IPS DF 4.7 (cell line): ENCODE measurements at regions not wholly inside any gene's neighbourhood (a gene's known extent, or its start where the extent isn't known, plus 50 kb on each side); places are given as distances from the start of the nearest gene placed in this dataset.

Experiments used
- DNase-seq: peaks from one replicate; pipeline ENCODE4 v3.0.0-alpha.2; 2013; ENCODE audit warnings: low spot score; ENCODE audit errors: extremely low read depth

DNA sequence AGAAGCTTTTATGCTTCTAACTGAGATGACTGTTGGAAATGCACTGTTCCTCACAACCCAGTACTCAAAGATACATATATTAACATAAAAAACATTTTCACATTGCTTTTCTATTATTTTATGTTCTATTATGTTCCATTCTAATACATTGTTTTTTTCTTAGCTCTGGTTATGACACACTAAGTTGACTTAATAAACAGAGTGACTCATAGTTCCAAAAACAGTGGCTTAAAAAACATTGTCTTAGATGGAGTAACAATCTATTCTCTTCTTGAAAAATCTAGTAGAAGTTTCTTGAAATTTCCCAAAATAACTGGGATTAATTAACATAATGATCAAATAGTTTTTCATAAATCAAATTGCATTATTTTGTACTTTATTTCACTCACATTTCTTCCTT is 328.2 kb upstream of the LRATD1 start:
- no peak for DNase-seq

DNA sequence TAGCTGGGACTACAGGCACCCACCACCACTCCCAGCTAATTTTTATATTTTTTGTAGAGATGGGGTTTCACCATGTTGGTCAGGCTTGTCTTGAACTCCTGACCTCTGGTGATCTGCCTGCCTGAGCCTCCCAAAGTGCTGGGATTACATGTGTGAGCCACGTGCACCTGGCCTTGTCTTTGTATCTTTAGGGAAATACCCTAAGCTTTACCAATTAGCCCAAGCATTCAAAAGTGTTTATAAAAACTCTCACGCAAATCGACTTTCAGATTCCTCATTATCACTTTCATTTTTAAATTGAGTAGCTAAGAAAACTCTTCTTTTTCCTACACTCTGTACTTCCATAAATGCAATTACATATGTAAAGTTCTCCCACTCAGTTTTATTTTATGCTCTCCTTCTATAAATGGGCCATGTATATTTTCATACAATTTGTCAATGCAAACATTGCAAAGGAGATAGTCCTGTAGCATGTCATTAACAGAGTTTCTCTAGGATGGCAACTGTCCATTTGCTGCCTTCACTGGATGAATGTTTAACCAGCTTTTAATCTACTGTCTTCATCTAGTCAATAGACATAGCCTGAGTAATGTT is 326.2 kb upstream of the LRATD1 start:
- DNase-seq, result no peak

DNA sequence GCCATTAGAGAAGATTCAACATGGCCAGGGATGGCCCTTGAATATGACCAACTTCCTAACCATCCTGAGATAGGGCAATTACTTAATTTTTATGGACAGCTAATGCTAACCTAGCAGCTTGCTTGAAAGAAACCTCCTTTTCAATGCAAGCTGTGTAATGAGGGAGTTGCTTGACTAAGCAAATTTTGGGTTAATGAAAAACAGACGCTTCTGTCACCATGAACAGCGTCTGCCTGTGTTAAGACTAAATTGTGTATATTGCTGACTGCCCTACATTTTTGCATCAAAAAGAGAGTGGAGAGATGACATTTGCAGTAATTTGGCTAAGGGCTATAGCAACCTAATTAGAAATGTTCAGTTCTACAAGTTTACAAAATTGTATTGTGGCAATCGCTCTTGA is 319.2 kb upstream of the LRATD1 start:
- no peak for DNase-seq

DNA sequence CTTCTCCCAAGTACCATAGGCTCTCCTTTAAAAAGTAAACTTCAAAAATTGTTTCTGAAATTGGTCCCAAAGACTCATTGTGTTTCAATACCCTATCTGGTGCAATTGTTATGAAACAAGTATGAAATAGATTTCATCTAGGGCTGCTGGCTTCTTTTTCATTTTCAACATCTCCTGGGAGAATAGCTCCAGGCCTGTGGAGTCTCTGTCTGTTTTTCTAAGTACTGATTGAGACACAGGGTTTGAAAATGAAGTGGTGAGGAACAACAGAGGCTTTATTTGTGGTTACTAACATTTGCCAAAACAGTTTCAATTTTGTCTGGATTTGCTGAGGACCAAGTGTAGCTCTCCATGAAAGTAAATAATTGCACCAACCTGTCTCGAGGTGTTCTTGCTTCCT is 315.9 kb upstream of the LRATD1 start:
- no peak for DNase-seq

DNA sequence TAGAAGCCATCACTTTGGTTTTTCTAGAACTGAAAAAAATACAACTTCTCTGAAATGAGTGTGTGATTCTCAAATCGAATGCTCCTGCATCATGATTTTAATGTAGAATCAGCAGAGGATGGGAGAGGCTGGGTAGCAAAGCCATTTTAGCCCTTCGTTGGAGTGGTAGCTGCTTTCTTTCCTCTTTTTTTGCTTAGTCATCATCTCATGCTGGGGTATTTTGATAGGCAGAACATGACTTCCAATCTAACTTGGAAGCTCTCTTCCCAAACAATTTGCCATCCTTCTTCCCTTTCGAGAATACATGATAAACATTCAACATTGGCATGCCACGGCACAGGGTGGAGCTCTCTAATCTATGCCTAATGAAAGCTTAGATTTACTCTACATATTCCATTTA is 311.2 kb upstream of the LRATD1 start:
- no peak for DNase-seq

DNA sequence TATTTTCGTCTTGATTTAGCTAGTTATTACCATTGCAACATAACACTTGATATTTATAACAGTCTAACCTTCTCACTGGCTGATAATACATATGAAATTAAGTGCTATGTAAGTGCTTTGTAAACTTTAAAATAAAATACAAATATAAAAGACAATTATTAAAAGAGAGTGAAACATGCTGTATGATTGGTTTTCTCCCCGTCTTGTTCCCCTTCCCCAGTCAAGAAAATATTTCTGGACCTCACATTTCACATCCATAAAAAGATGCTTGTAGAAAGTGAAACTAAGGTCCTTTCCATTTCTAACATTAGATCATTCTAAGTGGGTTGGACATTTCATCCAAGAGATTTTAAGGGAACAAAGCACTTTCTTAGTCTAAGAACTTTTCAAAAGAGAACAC is 310.2 kb upstream of the LRATD1 start:
- DNase-seq, result no peak

DNA sequence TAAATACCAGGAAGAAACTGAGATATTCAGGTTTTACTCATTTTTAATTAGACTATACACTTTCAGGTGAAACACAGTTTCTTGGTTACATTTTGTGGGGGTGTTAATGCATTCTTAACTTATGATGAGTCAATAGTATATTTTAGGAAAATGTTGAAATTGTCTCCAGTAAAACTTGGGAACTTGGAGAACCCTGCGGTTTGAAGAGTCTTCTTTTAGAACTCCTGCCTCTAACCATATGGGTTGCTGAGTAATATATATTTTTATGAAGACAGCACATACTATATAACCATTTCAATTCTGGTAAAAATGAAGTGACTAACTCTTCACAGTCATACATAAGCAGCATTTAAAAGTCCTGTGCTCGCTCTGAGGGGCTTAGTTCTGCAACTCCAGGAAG is 308.2 kb upstream of the LRATD1 start:
- no peak for DNase-seq

DNA sequence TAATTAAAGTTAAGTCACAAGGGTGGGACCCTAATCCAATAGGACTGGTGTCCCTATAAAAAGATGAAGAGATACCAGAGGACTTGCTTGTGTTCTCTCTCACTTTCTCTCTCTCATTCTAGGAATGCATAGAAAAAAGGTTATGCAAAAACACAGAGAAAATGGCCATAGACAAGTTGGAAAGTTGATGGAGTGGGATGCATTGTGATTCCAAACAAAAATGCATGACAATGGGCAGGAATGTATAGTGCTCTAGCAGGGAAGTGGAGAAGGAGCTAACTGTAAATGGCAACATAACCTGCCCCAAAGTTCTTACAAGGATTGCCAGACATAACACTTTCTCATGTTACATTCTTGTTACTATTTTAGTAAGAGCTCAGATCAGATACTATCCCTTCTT is 301.6 kb upstream of the LRATD1 start:
- peak; percentile 30 for DNase-seq

DNA sequence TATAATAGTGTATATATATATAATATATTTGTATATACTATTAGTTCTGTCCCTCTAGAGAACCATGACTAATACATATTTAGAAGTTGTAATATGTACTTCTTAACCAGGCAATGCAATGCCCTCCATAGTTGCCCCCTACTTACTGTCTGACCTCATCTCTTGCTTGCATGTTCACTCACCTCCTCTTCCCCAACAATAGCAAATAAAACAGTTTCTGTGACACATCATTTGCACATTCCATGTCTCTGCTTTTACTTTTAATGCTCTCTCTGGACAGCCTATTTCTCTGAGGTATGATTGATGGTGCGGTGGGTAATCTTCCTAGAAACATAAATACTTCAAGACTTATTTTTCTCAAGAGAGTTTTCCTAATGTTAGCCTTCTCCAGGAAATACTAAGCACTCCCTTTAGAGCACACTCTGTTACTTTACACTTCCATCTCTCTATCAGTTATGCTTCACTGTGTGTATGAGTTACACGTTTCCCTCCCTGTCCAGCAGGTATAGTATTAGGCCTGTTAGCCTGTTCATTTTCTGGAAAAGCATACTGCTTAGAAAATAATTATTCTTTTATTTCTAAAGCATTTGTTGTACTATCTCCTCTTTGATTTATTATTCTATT is 295.6 kb upstream of the LRATD1 start:
- DNase-seq, result no peak

DNA sequence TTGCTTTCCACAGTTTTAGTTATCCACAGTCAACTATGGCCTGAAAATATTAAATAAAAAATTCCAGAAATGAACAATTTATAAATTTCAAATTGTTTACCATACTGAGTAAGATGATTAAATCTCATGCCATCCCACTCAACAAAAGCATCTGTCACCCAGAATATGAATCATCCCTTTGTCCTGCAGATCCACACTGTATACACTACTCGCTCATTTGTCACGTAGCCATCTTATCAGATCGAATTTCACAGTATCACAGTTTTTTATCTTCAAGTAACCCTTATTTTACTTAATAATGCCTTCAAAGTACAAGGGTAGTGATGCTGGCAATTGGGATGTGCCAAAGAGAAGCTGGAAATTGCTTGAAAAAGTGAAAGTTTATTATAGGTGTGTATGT is 291.8 kb upstream of the LRATD1 start:
- DNase-seq, result no peak

DNA sequence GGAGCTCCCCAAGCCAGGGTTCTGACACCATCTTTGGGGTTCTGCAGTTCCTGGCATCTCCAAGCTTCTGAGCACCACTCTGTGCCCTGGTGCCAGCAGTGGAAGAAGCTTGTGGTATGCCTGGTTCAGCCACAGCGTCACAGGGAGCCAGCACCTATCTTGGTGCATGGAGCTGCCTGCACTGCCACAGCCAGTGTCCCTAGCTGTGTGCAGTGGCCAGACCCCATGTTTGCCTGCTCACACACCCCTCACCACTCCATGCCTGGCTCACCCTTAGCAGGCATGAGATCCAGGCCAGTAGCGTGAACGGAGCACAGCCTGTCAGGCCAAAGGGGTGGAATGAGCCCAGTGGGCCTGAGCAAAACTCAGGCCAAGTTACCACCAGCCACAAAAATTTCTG is 290.2 kb upstream of the LRATD1 start:
- DNase-seq, result no peak

DNA sequence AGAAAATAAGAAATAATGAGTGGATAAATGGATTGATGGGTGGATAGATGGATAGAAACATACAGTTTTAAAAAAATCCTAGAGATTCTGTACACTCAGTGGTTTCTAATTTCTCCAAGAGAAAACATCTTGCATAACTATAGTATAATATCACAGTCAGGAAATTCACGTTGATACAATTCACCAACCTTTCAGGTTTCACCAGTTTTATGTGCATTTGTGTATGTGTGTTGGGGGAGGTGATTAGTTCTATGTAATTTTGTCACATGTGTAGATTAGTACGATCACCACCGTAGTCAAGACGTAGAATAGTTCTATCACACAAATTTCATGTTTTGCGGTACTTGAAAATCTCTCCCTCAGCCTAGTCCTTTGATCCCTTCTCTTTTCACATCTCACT is 288.2 kb upstream of the LRATD1 start:
- no peak for DNase-seq

DNA sequence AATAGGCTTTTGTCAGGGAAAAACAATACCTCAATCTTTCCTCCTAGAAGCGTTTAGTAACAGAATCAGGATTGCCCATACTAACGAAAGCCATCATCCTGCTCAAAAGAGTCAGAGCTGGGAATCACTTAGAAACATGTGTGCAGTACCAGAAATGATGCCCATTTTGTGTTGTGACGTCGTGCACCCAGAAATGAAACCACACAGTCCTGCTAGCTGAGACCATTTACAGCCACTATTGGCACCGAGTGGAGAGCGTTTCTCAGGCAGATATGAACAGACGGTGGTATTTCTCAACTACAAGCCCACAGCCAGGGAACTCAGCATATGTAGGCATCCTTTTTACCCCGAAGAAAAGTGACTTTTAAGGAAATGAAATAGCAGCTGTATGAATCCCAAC is 284.3 kb upstream of the LRATD1 start:
- DNase-seq, result no peak

DNA sequence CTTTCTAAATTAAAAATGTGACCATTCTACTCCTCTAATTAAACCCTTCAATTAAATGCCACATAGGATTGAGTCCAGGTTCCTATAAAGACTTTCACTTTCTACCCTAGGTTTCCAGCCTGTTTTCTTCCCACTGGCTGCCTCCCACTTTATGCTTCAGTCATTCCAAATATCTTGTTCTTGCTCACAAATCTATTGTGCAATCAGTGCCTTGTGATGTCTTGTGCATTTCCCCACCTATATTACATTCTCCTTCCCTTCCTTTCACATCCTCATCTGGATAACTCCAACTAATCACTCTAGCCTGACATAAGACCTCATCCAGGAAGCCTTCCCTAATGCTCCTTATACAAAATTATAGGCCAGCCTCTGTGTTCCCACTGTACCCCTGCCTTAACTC is 281.7 kb upstream of the LRATD1 start:
- DNase-seq, result no peak

DNA sequence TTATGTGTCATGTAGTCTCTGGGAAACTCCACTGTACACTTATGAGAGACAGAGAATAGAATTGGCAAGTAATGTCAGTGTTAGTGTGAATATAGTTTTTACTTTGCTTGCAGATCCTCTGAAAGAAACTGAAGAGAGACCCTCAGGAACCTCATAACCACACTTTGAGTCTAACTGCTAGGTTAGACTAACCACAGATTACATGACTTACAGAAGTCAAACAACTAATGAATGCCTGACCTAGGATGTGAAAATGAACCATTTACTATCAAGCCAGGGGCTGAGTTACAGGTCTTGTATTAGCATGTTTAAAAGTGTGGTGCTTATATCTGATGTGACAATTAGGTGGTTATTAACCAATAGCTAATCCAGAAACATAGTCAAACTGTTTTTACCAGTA is 280.4 kb upstream of the LRATD1 start:
- DNase-seq, result no peak

DNA sequence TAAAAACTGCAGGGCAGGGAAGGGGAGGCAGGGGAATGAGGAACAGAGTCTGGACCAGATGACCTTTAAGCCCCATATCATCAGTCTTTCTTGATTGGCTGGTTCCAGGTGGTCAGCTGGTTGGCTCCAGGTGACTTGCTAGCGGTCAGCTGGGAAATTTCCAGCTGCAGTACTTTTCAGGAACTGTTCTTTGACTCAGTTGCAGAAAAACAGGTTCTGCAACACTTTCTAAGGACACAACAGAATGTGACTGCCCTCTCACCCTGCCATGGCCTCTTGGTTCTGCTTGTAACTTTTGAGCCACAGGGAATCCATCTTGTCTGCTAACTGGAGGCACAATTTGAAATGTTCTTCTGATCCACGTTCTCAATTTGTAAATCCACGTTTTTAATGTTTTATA is 278.3 kb upstream of the LRATD1 start:
- DNase-seq, result no peak

DNA sequence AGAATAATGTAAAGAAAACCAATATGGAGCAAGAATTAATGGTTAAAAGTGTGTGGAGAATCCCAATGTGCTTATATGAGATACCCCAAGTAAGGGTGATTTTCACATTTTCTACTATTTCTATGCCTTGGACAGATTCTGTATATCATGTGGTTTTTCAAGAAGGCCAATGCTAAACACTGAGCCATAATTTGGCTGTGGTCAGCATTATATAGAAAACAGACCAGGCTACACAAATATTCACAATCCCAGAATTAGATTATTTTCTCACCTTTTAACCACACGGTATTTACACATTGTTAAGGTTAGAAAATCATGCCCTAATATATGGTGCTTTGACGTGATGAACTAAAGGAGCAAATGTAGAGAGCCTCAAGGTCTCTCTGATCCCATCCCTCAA is 277.4 kb upstream of the LRATD1 start:
- DNase-seq, result no peak

DNA sequence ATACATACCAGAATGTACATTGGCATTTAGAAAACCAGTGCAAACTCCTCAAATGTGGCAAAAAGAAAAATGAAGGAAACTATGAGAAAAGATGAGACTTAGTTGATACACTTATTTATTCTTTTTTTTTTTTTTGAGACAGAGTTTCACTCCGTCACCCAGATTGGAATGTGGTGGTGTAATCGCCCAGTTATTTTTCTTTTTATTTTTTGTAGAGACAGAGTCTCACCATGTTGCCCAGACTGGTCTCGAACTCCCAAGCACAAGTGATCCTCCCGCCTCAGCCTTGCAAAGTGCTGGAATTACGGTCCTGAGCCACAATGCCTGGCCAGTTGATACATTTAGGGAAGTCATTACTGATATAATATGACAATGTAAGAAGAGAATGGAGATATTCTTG is 274.2 kb upstream of the LRATD1 start:
- no peak for DNase-seq

DNA sequence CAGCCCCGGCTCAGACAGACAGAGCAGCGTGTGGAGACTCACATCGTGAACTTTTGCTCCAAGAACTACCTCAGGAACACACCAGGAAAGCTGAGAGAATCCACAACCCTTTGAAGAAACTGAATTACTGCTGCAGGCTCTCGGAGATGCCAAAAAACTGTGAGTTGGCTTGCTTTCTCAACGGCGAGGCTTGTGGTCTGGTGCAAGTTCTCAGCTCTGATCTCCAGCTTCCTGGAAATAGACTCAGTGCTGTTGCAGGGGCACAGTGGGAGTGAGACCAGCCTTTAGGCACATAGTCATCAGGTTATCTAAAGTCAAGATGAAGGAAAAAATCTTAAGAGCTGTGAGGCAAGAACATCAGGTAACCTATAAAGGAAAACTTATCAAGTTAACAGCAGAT is 273.7 kb upstream of the LRATD1 start:
- DNase-seq, result no peak

DNA sequence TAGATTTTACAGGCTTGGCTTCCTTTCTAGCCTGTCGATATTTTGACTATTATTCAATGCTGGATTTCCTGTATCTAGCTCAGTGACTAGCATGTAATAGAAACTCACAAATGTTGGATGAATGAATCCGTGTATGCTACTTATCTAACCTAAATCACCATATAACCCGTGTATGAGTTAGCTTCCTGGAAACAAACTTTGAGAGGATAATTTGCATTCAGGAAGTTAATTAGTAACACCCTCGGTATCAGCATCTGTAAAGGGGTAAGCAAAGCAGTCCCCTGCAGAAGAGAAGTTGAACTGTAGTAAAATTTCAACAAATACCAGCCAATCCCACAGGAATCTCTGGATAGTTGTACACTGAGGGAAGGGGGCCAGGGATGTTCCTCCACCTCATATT is 269.4 kb upstream of the LRATD1 start:
- DNase-seq, result no peak

DNA sequence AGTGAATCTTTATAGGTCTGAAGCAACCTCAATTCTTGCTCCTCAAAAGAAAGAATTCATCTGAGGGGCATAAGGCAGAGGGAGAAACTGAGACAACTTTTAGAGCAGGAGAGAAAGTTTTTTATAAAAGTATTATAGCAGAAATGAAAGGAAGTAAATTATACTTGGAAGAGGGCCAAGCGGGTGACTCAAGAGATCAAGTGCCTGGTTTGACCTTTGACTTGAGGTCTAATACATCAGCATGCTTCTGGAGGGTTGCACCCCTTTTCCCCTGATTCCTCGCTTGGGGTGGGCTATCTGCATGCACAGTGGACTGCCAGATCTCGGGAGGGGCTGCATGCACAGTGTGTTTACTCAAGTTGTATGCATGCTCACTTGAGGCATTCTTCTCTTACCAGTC is 268.5 kb upstream of the LRATD1 start:
- no peak for DNase-seq

DNA sequence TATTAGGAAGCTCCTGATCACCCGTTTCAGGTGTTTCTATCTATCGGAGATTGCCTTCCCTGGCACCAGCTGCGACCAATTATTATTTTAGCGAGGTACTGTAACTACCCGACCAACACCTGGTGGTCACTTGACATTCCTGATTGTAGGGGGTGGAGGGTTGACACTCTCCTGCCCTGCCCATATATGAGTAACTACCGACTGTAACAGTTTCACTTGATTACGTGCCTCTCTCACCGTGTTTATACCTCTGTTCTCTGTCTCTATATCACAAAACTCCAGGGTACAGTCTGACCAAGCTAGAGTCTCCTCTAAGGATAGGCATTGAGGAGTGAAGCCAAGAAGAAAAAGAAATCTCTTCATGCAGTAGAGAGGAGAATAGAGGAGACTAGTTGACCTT is 268.0 kb upstream of the LRATD1 start:
- DNase-seq, result no peak

DNA sequence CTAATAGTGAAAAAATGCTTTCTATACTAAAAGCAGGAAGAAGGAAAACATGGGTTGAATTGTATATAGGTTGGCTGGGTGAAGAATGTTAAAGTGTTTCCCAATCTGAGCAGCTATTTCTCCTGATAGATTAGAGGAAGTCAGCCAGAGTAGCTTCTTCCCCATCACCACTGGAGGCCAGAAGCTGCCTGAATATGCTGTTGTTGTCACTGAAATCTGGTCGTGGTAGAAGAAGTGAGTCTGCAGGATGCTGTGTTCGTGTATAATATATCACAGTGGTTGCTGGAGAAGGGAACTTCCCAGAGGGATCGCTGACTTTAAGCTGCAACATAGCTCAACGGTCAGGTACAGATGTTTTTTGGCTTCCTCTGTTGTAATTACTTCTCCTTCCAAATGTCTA is 247.5 kb upstream of the LRATD1 start:
- DNase-seq, result no peak

DNA sequence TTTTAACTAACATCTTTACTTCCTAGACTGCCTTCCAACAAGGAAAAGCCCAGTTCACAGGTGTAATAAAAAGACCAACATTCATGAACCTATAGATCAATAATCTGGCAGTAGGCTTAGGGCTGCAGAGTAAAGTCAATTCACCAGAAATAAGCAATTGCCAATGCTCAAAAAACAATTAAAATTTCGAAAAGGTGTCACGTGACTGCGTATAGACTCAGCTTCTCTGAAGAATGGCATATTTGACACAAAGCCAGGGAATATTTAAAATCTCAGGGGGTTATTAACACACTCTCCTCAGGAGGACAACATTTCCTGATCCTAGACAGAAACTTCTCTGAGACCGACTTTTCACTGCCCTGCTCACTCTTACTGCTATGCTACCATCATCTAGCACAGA is 245.2 kb upstream of the LRATD1 start:
- DNase-seq, result no peak
